Activated CD8-positive, alpha-beta memory T cell treated with anti-CD3 and anti-CD28 coated beads, Interleukin-2, amount 50 U/mL, for 1 hour (primary cell): ENCODE measurements at regions not wholly inside any gene's neighbourhood (a gene's known extent, or its start where the extent isn't known, plus 50 kb on each side); places are given as distances from the start of the nearest gene placed in this dataset.

Experiments
- DNase-seq: peaks from one replicate; pipeline ENCODE4 v3.0.0-alpha.2; 2020; ENCODE audit errors: extremely low read depth

GRCh38 chr4:130165381-130165780 is 1069.4 kb downstream of the C4orf33 start:
- no peak for DNase-seq

GRCh38 chr4:130172156-130172555 is 1076.2 kb downstream of the C4orf33 start:
- no peak for DNase-seq

- DNase-seq, result no peak
Measured at GRCh38 chr4:130178106-130178505, 1082.2 kb downstream of the C4orf33 start.

- no peak for DNase-seq
Measured at GRCh38 chr4:130183096-130183495, 1087.1 kb downstream of the C4orf33 start.

- no peak for DNase-seq
Measured at GRCh38 chr4:130183766-130184165, 1087.8 kb downstream of the C4orf33 start.

GRCh38 chr4:130185123-130185522 is 1089.2 kb downstream of the C4orf33 start:
- no peak for DNase-seq

- no peak for DNase-seq
Measured at GRCh38 chr4:130186931-130187330, 1091.0 kb downstream of the C4orf33 start.

- DNase-seq, result no peak
Measured at GRCh38 chr4:130187587-130187986, 1091.6 kb downstream of the C4orf33 start.

- no peak for DNase-seq
Measured at GRCh38 chr4:130192787-130193186, 1096.8 kb downstream of the C4orf33 start.

- no peak for DNase-seq
Measured at GRCh38 chr4:130197946-130198345, 1102.0 kb downstream of the C4orf33 start.

- no peak for DNase-seq
Measured at GRCh38 chr4:130203571-130203970, 1107.6 kb downstream of the C4orf33 start.

- no peak for DNase-seq
Measured at GRCh38 chr4:130210864-130211263, 1114.9 kb downstream of the C4orf33 start.

GRCh38 chr4:130214268-130214667 is 1118.3 kb downstream of the C4orf33 start:
- no peak for DNase-seq

GRCh38 chr4:130233377-130234047 is 1137.6 kb downstream of the C4orf33 start:
- no peak for DNase-seq

GRCh38 chr4:130238121-130238520 is 1142.2 kb downstream of the C4orf33 start:
- no peak for DNase-seq

- DNase-seq, result no peak
Measured at GRCh38 chr4:130249002-130249401, 1153.0 kb downstream of the C4orf33 start.

GRCh38 chr4:130257271-130257670 is 1161.3 kb downstream of the C4orf33 start:
- no peak for DNase-seq

GRCh38 chr4:130266814-130267213 is 1170.9 kb downstream of the C4orf33 start:
- DNase-seq, result no peak

GRCh38 chr4:130288576-130288975 is 1192.6 kb downstream of the C4orf33 start:
- no peak for DNase-seq

- DNase-seq, result no peak
Measured at GRCh38 chr4:130293692-130294091, 1197.7 kb downstream of the C4orf33 start.

- DNase-seq, result no peak
Measured at GRCh38 chr4:130296448-130296847, 1200.5 kb downstream of the C4orf33 start.

GRCh38 chr4:130306566-130306965 is 1210.6 kb downstream of the C4orf33 start:
- no peak for DNase-seq

- DNase-seq, result no peak
Measured at GRCh38 chr4:130309221-130309620, 1213.3 kb downstream of the C4orf33 start.

GRCh38 chr4:130322439-130322838 is 1226.5 kb downstream of the C4orf33 start:
- DNase-seq, result no peak
